ENCODE measurements at regions not wholly inside any gene's neighbourhood (a gene's known extent, or its start where the extent isn't known, plus 50 kb on each side); places are given as distances from the start of the nearest gene placed in this dataset.
A peak's percentile ranks its signal among the peaks of the same experiment; 100 is the strongest.

- no peaks in the 10 kb centered on the region for H3K79me2 ChIP-seq (ENCODE audit: insufficient read depth)
- H2AFZ ChIP-seq (ENCODE audit: low read depth) = no peak overlapping the region
- no peak overlapping the region for H3K4me2 ChIP-seq
- ChIA-PET POLR2A (no interaction called here), CTCF (no interaction called here)
- no peak overlapping the region for H3K4me3 ChIP-seq (ENCODE audit: low read depth in 2 of 2, low read length in 1 of 2)
- no peaks in the 10 kb centered on the region for H4K20me1 ChIP-seq (ENCODE audit: insufficient read depth)
- no peak overlapping the region for H3K27ac ChIP-seq (ENCODE audit: low read depth in 2 of 2, low read length in 1 of 2)
- H3K36me3 ChIP-seq (replicated peaks in 1 of 2; ENCODE audit: control insufficient read depth in 1 of 2, insufficient read depth in 2 of 2, low read length in 1 of 2) = no peaks in the 10 kb centered on the region
- H3K9me3 ChIP-seq = no peaks in the 10 kb centered on the region
- H3K4me1 ChIP-seq (ENCODE audit: control insufficient read depth in 1 of 2, insufficient read depth in 2 of 2, low read depth in 1 of 2, low read length in 1 of 2) = no peaks in the 10 kb centered on the region
- no peaks in the 10 kb centered on the region for H3F3A ChIP-seq (replicated peaks; ENCODE audit: insufficient read depth)
- no peak overlapping the region for H3K9ac ChIP-seq
- DNase-seq = no peak
- no peaks in the 10 kb centered on the region for H3K9me2 ChIP-seq
- H3K27me3 ChIP-seq (ENCODE audit: insufficient read depth) = no peaks in the 10 kb centered on the region
- no peak for TF ChIP-seq CTCF (IDR thresholded peaks at IDR 0.05)
- TF ChIP-seq FOXM1 (IDR thresholded peaks at IDR 0.05; ENCODE audit: low read depth) = no peak
- peak; percentile 16 for TF ChIP-seq RAD21 (IDR thresholded peaks at IDR 0.05; ENCODE audit: low read length)
- 27% methylated on average over 5 of the region's 12 CpGs for WGBS (ENCODE audit: low lambda C conversion rate)
Measured at GRCh38 chr11:70790671-70791300, 392.5 kb downstream of the CTTN start.

GRCh38 chr11:70796648-70797227 is 398.4 kb downstream of the CTTN start:
- ChIA-PET POLR2A (no interaction called here), CTCF (interaction anchor here (0.8 to 1.4 kb wide), 5 partner anchors 15 to 291 kb away, joined by 3 to 5 read pairs (median 4); no protein-coding TSS in a partner anchor)
- Histone ChIP-seq H3K4me3 (ENCODE audit: low read depth in 2 of 2, low read length in 1 of 2) (no peak overlapping the region), H3K9ac (no peak overlapping the region), H3K36me3 (replicated peaks in 1 of 2; ENCODE audit: control insufficient read depth in 1 of 2, insufficient read depth in 2 of 2, low read length in 1 of 2) (no peaks in the 10 kb centered on the region), H3K79me2 (ENCODE audit: insufficient read depth) (no peaks in the 10 kb centered on the region), H3K27ac (ENCODE audit: low read depth in 2 of 2, low read length in 1 of 2) (no peak overlapping the region), H4K20me1 (ENCODE audit: insufficient read depth) (no peaks in the 10 kb centered on the region), H3K4me1 (ENCODE audit: control insufficient read depth in 1 of 2, insufficient read depth in 2 of 2, low read depth in 1 of 2, low read length in 1 of 2) (no peaks in the 10 kb centered on the region), H3K9me2 (no peaks in the 10 kb centered on the region), H2AFZ (ENCODE audit: low read depth) (no peak overlapping the region), H3K9me3 (no peaks in the 10 kb centered on the region), H3F3A (replicated peaks; ENCODE audit: insufficient read depth) (no peaks in the 10 kb centered on the region), H3K4me2 (no peak overlapping the region), H3K27me3 (ENCODE audit: insufficient read depth) (no peaks in the 10 kb centered on the region)
- peak; percentile 7; the same call in 1 of the 2 replicates for TF ChIP-seq CTCF (IDR thresholded peaks at IDR 0.05)
- no peak for TF ChIP-seq EP300 (IDR thresholded peaks at IDR 0.05; ENCODE audit: borderline replicate concordance in 1 of 2, low read depth in 1 of 2, low read length in 1 of 2)
- DNase-seq = no peak
- 60% methylated on average over 8 of the region's 8 CpGs for WGBS (ENCODE audit: low lambda C conversion rate)

GRCh38 chr11:70798296-70798695 is 400.0 kb downstream of the CTTN start:
- H3K4me3 ChIP-seq (ENCODE audit: low read depth in 2 of 2, low read length in 1 of 2) = no peak overlapping the region
- H3F3A ChIP-seq (replicated peaks; ENCODE audit: insufficient read depth) = no peaks in the 10 kb centered on the region
- H3K27me3 ChIP-seq (ENCODE audit: insufficient read depth) = no peaks in the 10 kb centered on the region
- H3K9me3 ChIP-seq = no peaks in the 10 kb centered on the region
- 60% methylated on average over 25 of the region's 26 CpGs for WGBS (ENCODE audit: low lambda C conversion rate)
- no peaks in the 10 kb centered on the region for H3K79me2 ChIP-seq (ENCODE audit: insufficient read depth)
- ChIA-PET POLR2A (no interaction called here), CTCF (no interaction called here)
- H3K4me2 ChIP-seq = no peak overlapping the region
- H3K4me1 ChIP-seq (ENCODE audit: control insufficient read depth in 1 of 2, insufficient read depth in 2 of 2, low read depth in 1 of 2, low read length in 1 of 2) = no peaks in the 10 kb centered on the region
- H3K9me2 ChIP-seq = no peaks in the 10 kb centered on the region
- no peaks in the 10 kb centered on the region for H3K36me3 ChIP-seq (replicated peaks in 1 of 2; ENCODE audit: control insufficient read depth in 1 of 2, insufficient read depth in 2 of 2, low read length in 1 of 2)
- no peak for DNase-seq
- H4K20me1 ChIP-seq (ENCODE audit: insufficient read depth) = no peaks in the 10 kb centered on the region
- no peak overlapping the region for H3K27ac ChIP-seq (ENCODE audit: low read depth in 2 of 2, low read length in 1 of 2)
- H2AFZ ChIP-seq (ENCODE audit: low read depth) = no peak overlapping the region
- H3K9ac ChIP-seq = no peak overlapping the region
- no peak for TF ChIP-seq USF2 (IDR thresholded peaks at IDR 0.05; ENCODE audit: borderline replicate concordance, low read depth, low read length)
- no peak for TF ChIP-seq POLR2AphosphoS5 (IDR thresholded peaks at IDR 0.05; ENCODE audit: low read depth, low read length)
- TF ChIP-seq REST (IDR thresholded peaks at IDR 0.05; ENCODE audit: low read depth, low read length) = no peak
- no peak for TF ChIP-seq TAF1 (IDR thresholded peaks at IDR 0.05; ENCODE audit: borderline replicate concordance, low read depth, low read length)
- no peak for TF ChIP-seq MEF2A (IDR thresholded peaks at IDR 0.05; ENCODE audit: borderline replicate concordance, low read depth)
- no peak for TF ChIP-seq NFIC (IDR thresholded peaks at IDR 0.05; ENCODE audit: borderline replicate concordance)
- TF ChIP-seq EZH2phosphoT487 (IDR thresholded peaks at IDR 0.05; ENCODE audit: borderline replicate concordance, low read depth) = no peak

Measured in SK-N-SH (cell line).